SJCRH30 (cell line): ENCODE measurements at regions not wholly inside any gene's neighbourhood (a gene's known extent, or its start where the extent isn't known, plus 50 kb on each side); places are given as distances from the start of the nearest gene placed in this dataset.
"Not testable (repeated sequence)": the region's sequence is repeated elsewhere in the genome, so short reads cannot be mapped to it uniquely, and the experiment has no call there.

Experiments used
- DNase-seq, 2 experiments: peaks; one replicate each; pipeline ENCODE4 v3.0.0-alpha.2; 2015 to 2020
- H3K27ac ChIP-seq: fragments of 250-450 bp; sonication (Bioruptor Pico); 2 replicates; pipeline ENCODE4 v1.5.1; 2020; ENCODE audit warnings: mild to moderate bottlenecking, moderate library complexity
- H3K27me3 ChIP-seq: fragments of 250-450 bp; sonication (Bioruptor Pico); 2 replicates; pipeline ENCODE4 v1.5.1; 2020; ENCODE audit warnings: mild to moderate bottlenecking, moderate library complexity
- H3K36me3 ChIP-seq: fragments of 250-450 bp; sonication (Bioruptor Pico); 2 replicates; pipeline ENCODE4 v1.5.1; 2020; ENCODE audit warnings: mild to moderate bottlenecking, moderate library complexity
- H3K4me1 ChIP-seq: fragments of 250-450 bp; sonication (Bioruptor Pico); 2 replicates; pipeline ENCODE4 v1.5.1; 2020; ENCODE audit warnings: mild to moderate bottlenecking, moderate library complexity
- H3K4me3 ChIP-seq: fragments of 250-450 bp; sonication (Bioruptor Pico); 2 replicates; pipeline ENCODE4 v1.5.1; 2020; ENCODE audit warnings: mild to moderate bottlenecking, moderate library complexity
- H3K9me3 ChIP-seq: fragments of 250-450 bp; sonication (Bioruptor Pico); replicated peaks from 2 replicates; pipeline ENCODE4 v1.5.1; 2020; ENCODE audit warnings: mild to moderate bottlenecking, moderate library complexity

GRCh38 chr11:122209619-122210366 is 93.8 kb upstream of the BLID start:
- Histone ChIP-seq H3K4me3 (no peak overlapping the region), H3K9me3 (no peaks in the 10 kb centered on the region), H3K27me3 (no peaks in the 10 kb centered on the region), H3K4me1 (peaks cover 14% of the 10 kb centered on the region), H3K36me3 (no peaks in the 10 kb centered on the region), H3K27ac (no peak overlapping the region)
- DNase-seq: peak; percentile 58 to 74

GRCh38 chr11:122207921-122208764 is 92.1 kb upstream of the BLID start:
- Histone ChIP-seq H3K4me3 (no peak overlapping the region), H3K27me3 (no peaks in the 10 kb centered on the region), H3K27ac (no peak overlapping the region), H3K4me1 (peaks cover 14% of the 10 kb centered on the region), H3K36me3 (no peaks in the 10 kb centered on the region), H3K9me3 (no peaks in the 10 kb centered on the region)
- DNase-seq: no peak

GRCh38 chr11:122207505-122207904 is 91.5 kb upstream of the BLID start:
- H3K4me3 ChIP-seq: no peak overlapping the region
- H3K36me3 ChIP-seq: no peaks in the 10 kb centered on the region
- no peak for DNase-seq
- no peaks in the 10 kb centered on the region for H3K27me3 ChIP-seq
- H3K27ac ChIP-seq: no peak overlapping the region
- H3K9me3 ChIP-seq: no peaks in the 10 kb centered on the region
- H3K4me1 ChIP-seq: peaks cover 17% of the 10 kb centered on the region

GRCh38 chr11:122205036-122205435 is 89.0 kb upstream of the BLID start:
- Histone ChIP-seq H3K4me1 (peaks cover 8% of the 10 kb centered on the region), H3K36me3 (no peaks in the 10 kb centered on the region), H3K9me3 (no peaks in the 10 kb centered on the region), H3K27me3 (no peaks in the 10 kb centered on the region), H3K4me3 (no peak overlapping the region), H3K27ac (no peak overlapping the region)
- no peak for DNase-seq

GRCh38 chr11:122204206-122204605 is 88.2 kb upstream of the BLID start:
- Histone ChIP-seq H3K36me3 (no peaks in the 10 kb centered on the region), H3K9me3 (no peaks in the 10 kb centered on the region), H3K27me3 (no peaks in the 10 kb centered on the region), H3K27ac (no peak overlapping the region), H3K4me3 (no peak overlapping the region), H3K4me1 (0 out of 2 replicates have a peak, but pooled peaks cover 3% of the 10 kb centered on the region)
- DNase-seq: no peak

GRCh38 chr11:122202951-122203456 is 87.0 kb upstream of the BLID start:
- peaks cover 3% of the 10 kb centered on the region; the same call in 1 of the 2 replicates for H3K4me1 ChIP-seq
- no peak overlapping the region for H3K4me3 ChIP-seq
- DNase-seq: peak; percentile 50 to 70

GRCh38 chr11:122202161-122202950 is 86.3 kb upstream of the BLID start:
- no peak for DNase-seq
- peaks cover 8% of the 10 kb centered on the region for H3K4me1 ChIP-seq
- H3K4me3 ChIP-seq: no peak overlapping the region
- no peaks in the 10 kb centered on the region for H3K9me3 ChIP-seq
- H3K36me3 ChIP-seq: no peaks in the 10 kb centered on the region
- H3K27ac ChIP-seq: no peak overlapping the region
- H3K27me3 ChIP-seq: no peaks in the 10 kb centered on the region

More at GRCh38 chr11:122202951-122203456, 87.0 kb upstream of the BLID start:
- Histone ChIP-seq H3K9me3 (no peaks in the 10 kb centered on the region), H3K36me3 (no peaks in the 10 kb centered on the region), H3K27ac (no peak overlapping the region), H3K27me3 (no peaks in the 10 kb centered on the region)

- Histone ChIP-seq H3K9me3 (no peaks in the 10 kb centered on the region), H3K4me1 (peaks cover 18% of the 10 kb centered on the region), H3K27me3 (no peaks in the 10 kb centered on the region), H3K4me3 (no peak overlapping the region), H3K36me3 (no peaks in the 10 kb centered on the region), H3K27ac (no peak overlapping the region)
- DNase-seq: no peak
These were observed 85.1 kb upstream of the BLID start for GRCh38 chr11:122201106-122201505.

- no peak for DNase-seq
- Histone ChIP-seq H3K36me3 (no peaks in the 10 kb centered on the region), H3K9me3 (no peaks in the 10 kb centered on the region), H3K27me3 (no peaks in the 10 kb centered on the region), H3K4me1 (peaks cover 18% of the 10 kb centered on the region), H3K27ac (no peak overlapping the region), H3K4me3 (no peak overlapping the region)
These were observed 83.6 kb upstream of the BLID start for GRCh38 chr11:122199661-122200060.

- no peak for DNase-seq
- Histone ChIP-seq H3K36me3 (no peaks in the 10 kb centered on the region), H3K27ac (no peak overlapping the region), H3K4me1 (peaks cover 18% of the 10 kb centered on the region), H3K4me3 (no peak overlapping the region), H3K9me3 (no peaks in the 10 kb centered on the region), H3K27me3 (no peaks in the 10 kb centered on the region)
These were observed 82.4 kb upstream of the BLID start for GRCh38 chr11:122198291-122198983.

- no peaks in the 10 kb centered on the region for H3K9me3 ChIP-seq
- no peaks in the 10 kb centered on the region for H3K36me3 ChIP-seq
- DNase-seq: peak; percentile 66 to 77
- H3K27ac ChIP-seq: peak overlapping the region; percentile 39; the same call in 1 of the 2 replicates
- no peak overlapping the region for H3K4me3 ChIP-seq
- H3K4me1 ChIP-seq: peaks cover 15% of the 10 kb centered on the region
- no peaks in the 10 kb centered on the region for H3K27me3 ChIP-seq
These were observed 81.3 kb upstream of the BLID start for GRCh38 chr11:122197066-122197987.

- Histone ChIP-seq H3K4me3 (no peak overlapping the region), H3K9me3 (no peaks in the 10 kb centered on the region), H3K36me3 (no peaks in the 10 kb centered on the region), H3K4me1 (peaks cover 15% of the 10 kb centered on the region), H3K27me3 (no peaks in the 10 kb centered on the region), H3K27ac (no peak overlapping the region)
- DNase-seq: no peak
These were observed 79.8 kb upstream of the BLID start for GRCh38 chr11:122195790-122196189.

GRCh38 chr11:122193881-122194480 is 78.0 kb upstream of the BLID start:
- not testable (repeated sequence) for H3K9me3 ChIP-seq, H3K4me3 ChIP-seq, DNase-seq, H3K27me3 ChIP-seq, H3K27ac ChIP-seq, H3K36me3 ChIP-seq
- H3K4me1 ChIP-seq: peaks cover 22% of the 10 kb centered on the region
